HCT116 (cell line): ENCODE measurements at regions not wholly inside any gene's neighbourhood (a gene's known extent, or its start where the extent isn't known, plus 50 kb on each side); places are given as distances from the start of the nearest gene placed in this dataset.

Experiments used
- ATAC-seq: fragments of 200-7000 bp; cut with Tn5 transposase; 2 replicates; pipeline ENCODE4 v1.9.1; 2020; ENCODE audit warnings: mild to moderate bottlenecking, moderate library complexity
- BruUV-seq: library from RNA; stranded (reverse); fragments of 400-500 nt; replicated peaks from 2 replicates; lab custom pipeline; 2021; lab: Mats Ljungman, UMichigan
- CTCF ChIA-PET: fragments of 300-600 bp; sonication (Branson Sonifier 250); formaldehyde crosslinking; loops from one replicate; lab custom pipeline; 2021; ENCODE audit warnings: antibody characterized with exemption; lab: Charles Lee
- POLR2A ChIA-PET: fragments of 300-600, 350-600 bp; sonication (Branson Sonifier 250); formaldehyde crosslinking; loops from one replicate; lab custom pipeline; 2021; ENCODE audit warnings: antibody characterized with exemption; lab: Charles Lee
- RAD21 ChIA-PET, 2 experiments: fragments of 300-600 bp; sonication (Branson Sonifier 250); formaldehyde crosslinking; loops; one replicate each; lab custom pipeline; 2023; ENCODE audit warnings: low total read pairs in 2 of 2; ENCODE audit not compliant: uncharacterized antibody in 2 of 2, unreplicated experiment in 2 of 2, low non-redundant PET in 1 of 2; lab: Charles Lee
- DNase-seq: peaks from one replicate; pipeline ENCODE4 v3.0.0-alpha.2; 2010; ENCODE audit warnings: low read depth, low spot score
- H2AFZ ChIP-seq: fragments of 200-600 bp; shearing (Covaris generic), sonication (generic); 2 replicates; pipeline ENCODE4 v1.6.1; 2017; ENCODE audit warnings: low read depth, mixed run types, mixed read lengths, antibody characterized with exemption, low read length; ENCODE audit not compliant: poor library complexity, severe bottlenecking
- H3K27ac ChIP-seq: 2 replicates; pipeline ENCODE4 v1.5.1; 2012; ENCODE audit warnings: low read depth, low read length
- H3K27me3 ChIP-seq: fragments of 200-600 bp; sonication (generic); 2 replicates; pipeline ENCODE4 v1.6.1; 2016; ENCODE audit warnings: mixed run types, low read length, mixed read lengths; ENCODE audit not compliant: insufficient read depth
- H3K36me3 ChIP-seq, 2 experiments: fragments of 200-500 bp in 1 of 2; fragments of 200-600 bp in 1 of 2; sonication (Bioruptor generic) in 1 of 2; sonication (generic) in 1 of 2; 2 replicates each; pipeline versions ENCODE4 v1.5.1 to v1.6.1; 2014 to 2016; ENCODE audit warnings: low read length in 2 of 2, inconsistent platforms in 1 of 2, mixed read lengths in 1 of 2, mixed run types in 1 of 2; ENCODE audit not compliant: insufficient read depth in 2 of 2, control insufficient read depth in 1 of 2
- H3K4me1 ChIP-seq, 2 experiments: fragments of 200-600 bp in 1 of 2; sonication (generic) in 1 of 2; 2 replicates each; pipeline versions ENCODE4 v1.5.1 to v1.6.1; 2012 to 2017; ENCODE audit warnings: low read length in 2 of 2, inconsistent platforms in 1 of 2, mild to moderate bottlenecking in 1 of 2, mixed read lengths in 1 of 2, mixed run types in 1 of 2, moderate library complexity in 1 of 2; ENCODE audit not compliant: insufficient read depth in 2 of 2, control insufficient read depth in 1 of 2
- H3K4me2 ChIP-seq: fragments of 200-600 bp; sonication (generic); 2 replicates; pipeline ENCODE4 v1.6.1; 2017; ENCODE audit warnings: mixed run types, low read length, mixed read lengths
- H3K4me3 ChIP-seq, 2 experiments: fragments of 200-600 bp in 1 of 2; sonication (generic) in 1 of 2; replicated peaks in 1 of 2; 2 replicates each; pipeline ENCODE4 v1.5.1; 2011 to 2016; ENCODE audit warnings: low read length in 2 of 2, control low read depth in 1 of 2, low read depth in 1 of 2, mild to moderate bottlenecking in 1 of 2, mixed read lengths in 1 of 2, mixed run types in 1 of 2
- H3K79me2 ChIP-seq: fragments of 200-600 bp; sonication (generic); 2 replicates; pipeline ENCODE4 v1.6.1; 2017; ENCODE audit warnings: mild to moderate bottlenecking, mixed run types, low read length, moderate library complexity, mixed read lengths; ENCODE audit not compliant: insufficient read depth
- H3K9ac ChIP-seq: fragments of 200-600 bp; sonication (generic); 2 replicates; pipeline ENCODE4 v1.6.1; 2016; ENCODE audit warnings: low read length, mixed read lengths
- H3K9me2 ChIP-seq: fragments of 200-600 bp; sonication (generic), shearing (Covaris generic); 2 replicates; pipeline ENCODE4 v1.6.1; 2017; ENCODE audit warnings: mixed run types, mild to moderate bottlenecking, moderate library complexity; ENCODE audit not compliant: insufficient read depth
- H3K9me3 ChIP-seq, 2 experiments: fragments of 200-500 bp in 1 of 2; fragments of 200-600 bp in 1 of 2; sonication (Bioruptor generic) in 1 of 2; sonication (generic) in 1 of 2; 2 replicates each; pipeline ENCODE4 v1.6.1; 2014 to 2017; ENCODE audit warnings: low read length in 2 of 2, mixed read lengths in 2 of 2, inconsistent platforms in 1 of 2, low read depth in 1 of 2, mild to moderate bottlenecking in 1 of 2, mixed run types in 1 of 2, moderate library complexity in 1 of 2; ENCODE audit not compliant: control insufficient read depth in 1 of 2, insufficient read depth in 1 of 2
- H4K20me1 ChIP-seq: fragments of 200-600 bp; sonication (generic), shearing (Covaris generic); 2 replicates; pipeline ENCODE4 v1.6.1; 2017; ENCODE audit warnings: mixed run types, mild to moderate bottlenecking, moderate library complexity; ENCODE audit not compliant: insufficient read depth
- CBX3 ChIP-seq: IDR thresholded peaks from 2 replicates; pipeline ENCODE4 v1.6.1; 2012; ENCODE audit warnings: low read depth
- CEBPB ChIP-seq: IDR thresholded peaks from 2 replicates; pipeline ENCODE4 v1.6.1; 2012; ENCODE audit warnings: low read depth
- EGR1 ChIP-seq: IDR thresholded peaks from 2 replicates; pipeline ENCODE4 v1.6.1; 2012; ENCODE audit warnings: low read depth
- EZH2 ChIP-seq: fragments of 200-600 bp; sonication (generic); IDR thresholded peaks from 2 replicates; pipeline ENCODE4 v1.6.1; 2017; ENCODE audit warnings: antibody characterized with exemption, mixed run types
- JUND ChIP-seq: IDR thresholded peaks from 2 replicates; pipeline ENCODE4 v1.6.1; 2012
- POLR2A ChIP-seq: IDR thresholded peaks from 2 replicates; pipeline ENCODE4 v1.7.0; 2011; ENCODE audit warnings: borderline replicate concordance; ENCODE audit not compliant: insufficient read depth, insufficient read length; ENCODE audit errors: extremely low read depth
- POLR2AphosphoS5 ChIP-seq: IDR thresholded peaks from 2 replicates; pipeline ENCODE4 v1.6.1; 2011; ENCODE audit warnings: mild to moderate bottlenecking, low read depth, low read length, moderate library complexity
- SIN3A ChIP-seq: IDR thresholded peaks from 2 replicates; pipeline ENCODE4 v1.6.1; 2012; ENCODE audit warnings: low read depth
- SP1 ChIP-seq: IDR thresholded peaks from 2 replicates; pipeline ENCODE4 v1.6.1; 2012; ENCODE audit warnings: low read depth
- TCF7L2 ChIP-seq: IDR thresholded peaks from 2 replicates; pipeline ENCODE4 v1.7.0; 2011; ENCODE audit warnings: borderline replicate concordance, inconsistent platforms; ENCODE audit not compliant: insufficient read depth, insufficient read length; ENCODE audit errors: extremely low read depth
- ZFX ChIP-seq: fragments of 450-650 bp; IDR thresholded peaks from 2 replicates; pipeline ENCODE4 v1.6.1; 2017
- intact Hi-C: fragments of 100-400 bp; cut with micrococcal nuclease; formaldehyde crosslinking; loops from 2 replicates; pipeline ENCODE4 v1.10.0; 2022
- TF ChIP-seq, protein P1 (sequence below), 3 experiments: fragments of 200-600 bp in 1 of 3; sonication (generic) in 1 of 3; IDR thresholded peaks in 2 of 3; conservative IDR thresholded peaks in 1 of 3; 2 replicates each; pipeline ENCODE4 v1.5.1; 2012 to 2017; ENCODE audit warnings: low read depth in 2 of 3, low read length in 2 of 3, antibody characterized with exemption in 1 of 3, borderline replicate concordance in 1 of 3, control low read depth in 1 of 3, mild to moderate bottlenecking in 1 of 3, mixed read lengths in 1 of 3, mixed run types in 1 of 3, moderate library complexity in 1 of 3; ENCODE audit not compliant: insufficient read depth in 1 of 3
- TF ChIP-seq, protein P2 (sequence below): IDR thresholded peaks from 2 replicates; pipeline ENCODE4 v1.6.1; 2012

DNA sequence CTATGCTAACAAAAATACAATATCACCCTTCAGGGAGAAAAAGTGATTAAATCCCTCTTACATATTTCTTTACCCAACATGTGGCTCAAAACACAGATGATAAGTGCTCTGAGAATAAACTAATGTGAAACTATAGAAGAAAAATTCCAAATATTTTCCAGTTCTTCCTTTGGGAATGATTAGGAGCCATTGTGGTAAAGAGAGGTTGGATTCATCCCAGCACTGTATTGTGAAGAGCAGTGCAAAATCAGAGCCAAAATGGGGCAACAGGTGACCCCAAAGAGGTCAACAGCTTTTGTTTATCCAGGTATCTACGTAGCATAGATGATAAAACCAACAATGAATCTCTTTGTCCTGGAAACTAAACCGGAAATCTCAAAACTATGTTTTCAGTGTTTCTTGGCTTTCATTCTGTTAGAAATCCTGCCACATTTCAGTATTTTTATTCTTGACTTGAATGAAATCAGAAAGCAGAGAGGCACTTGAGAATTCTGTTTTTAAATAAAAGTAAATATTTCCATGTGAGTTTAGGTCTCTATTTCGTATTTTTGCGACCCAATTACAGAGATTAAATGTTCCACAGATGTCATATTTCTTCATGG is 120.4 kb upstream of the FST start:
- no peak overlapping the region for H3K27ac ChIP-seq
- no peaks in the 10 kb centered on the region for H3K79me2 ChIP-seq
- BruUV-seq = no TSS peak
- H3K27me3 ChIP-seq = no peaks in the 10 kb centered on the region
- RAD21 ChIA-PET = no interaction called here
- no peak overlapping the region for H3K4me2 ChIP-seq
- H4K20me1 ChIP-seq = no peaks in the 10 kb centered on the region
- no peaks in the 10 kb centered on the region for H3K36me3 ChIP-seq
- no peaks in the 10 kb centered on the region for H3K9me2 ChIP-seq
- CTCF ChIA-PET = no interaction called here
- DNase-seq = no peak
- H3K4me3 ChIP-seq = no peak overlapping the region
- intact Hi-C loops = no loop called here
- no peaks in the 10 kb centered on the region for H3K9me3 ChIP-seq
- H3K4me1 ChIP-seq = peaks cover 0 to 6% of the 10 kb centered on the region in 2 experiments; a peak in 1 of 4 replicates
- no peak for TF ChIP-seq ZFX
- TF ChIP-seq POLR2AphosphoS5 = no peak
- TF ChIP-seq JUND = no peak
- no peak for TF ChIP-seq SIN3A
- TF ChIP-seq EZH2 = no peak
- TF ChIP-seq TCF7L2 = no peak
- no peak for TF ChIP-seq CBX3
- TF ChIP-seq SP1 = no peak
- no peak for TF ChIP-seq POLR2A
- TF ChIP-seq, protein P1, sequence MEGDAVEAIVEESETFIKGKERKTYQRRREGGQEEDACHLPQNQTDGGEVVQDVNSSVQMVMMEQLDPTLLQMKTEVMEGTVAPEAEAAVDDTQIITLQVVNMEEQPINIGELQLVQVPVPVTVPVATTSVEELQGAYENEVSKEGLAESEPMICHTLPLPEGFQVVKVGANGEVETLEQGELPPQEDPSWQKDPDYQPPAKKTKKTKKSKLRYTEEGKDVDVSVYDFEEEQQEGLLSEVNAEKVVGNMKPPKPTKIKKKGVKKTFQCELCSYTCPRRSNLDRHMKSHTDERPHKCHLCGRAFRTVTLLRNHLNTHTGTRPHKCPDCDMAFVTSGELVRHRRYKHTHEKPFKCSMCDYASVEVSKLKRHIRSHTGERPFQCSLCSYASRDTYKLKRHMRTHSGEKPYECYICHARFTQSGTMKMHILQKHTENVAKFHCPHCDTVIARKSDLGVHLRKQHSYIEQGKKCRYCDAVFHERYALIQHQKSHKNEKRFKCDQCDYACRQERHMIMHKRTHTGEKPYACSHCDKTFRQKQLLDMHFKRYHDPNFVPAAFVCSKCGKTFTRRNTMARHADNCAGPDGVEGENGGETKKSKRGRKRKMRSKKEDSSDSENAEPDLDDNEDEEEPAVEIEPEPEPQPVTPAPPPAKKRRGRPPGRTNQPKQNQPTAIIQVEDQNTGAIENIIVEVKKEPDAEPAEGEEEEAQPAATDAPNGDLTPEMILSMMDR (IDR thresholded peaks at IDR 0.05 in 2 of 3, conservative IDR thresholded peaks at IDR 0.05 in 1 of 3; ENCODE audit: borderline replicate concordance in 1 of 3, insufficient read depth in 1 of 3, low read depth in 2 of 3, low read length in 2 of 3) = no peak
- TF ChIP-seq CEBPB = no peak
- TF ChIP-seq EGR1 = no peak
- TF ChIP-seq, protein P2, sequence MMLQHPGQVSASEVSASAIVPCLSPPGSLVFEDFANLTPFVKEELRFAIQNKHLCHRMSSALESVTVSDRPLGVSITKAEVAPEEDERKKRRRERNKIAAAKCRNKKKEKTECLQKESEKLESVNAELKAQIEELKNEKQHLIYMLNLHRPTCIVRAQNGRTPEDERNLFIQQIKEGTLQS = no peak
- no peak overlapping the region for H3K9ac ChIP-seq
- ATAC-seq = no peak
- no peak overlapping the region for H2AFZ ChIP-seq
- POLR2A ChIA-PET = no interaction called here
